ENCODE measurements at regions not wholly inside any gene's neighbourhood (a gene's known extent, or its start where the extent isn't known, plus 50 kb on each side); places are given as distances from the start of the nearest gene placed in this dataset.

DNA sequence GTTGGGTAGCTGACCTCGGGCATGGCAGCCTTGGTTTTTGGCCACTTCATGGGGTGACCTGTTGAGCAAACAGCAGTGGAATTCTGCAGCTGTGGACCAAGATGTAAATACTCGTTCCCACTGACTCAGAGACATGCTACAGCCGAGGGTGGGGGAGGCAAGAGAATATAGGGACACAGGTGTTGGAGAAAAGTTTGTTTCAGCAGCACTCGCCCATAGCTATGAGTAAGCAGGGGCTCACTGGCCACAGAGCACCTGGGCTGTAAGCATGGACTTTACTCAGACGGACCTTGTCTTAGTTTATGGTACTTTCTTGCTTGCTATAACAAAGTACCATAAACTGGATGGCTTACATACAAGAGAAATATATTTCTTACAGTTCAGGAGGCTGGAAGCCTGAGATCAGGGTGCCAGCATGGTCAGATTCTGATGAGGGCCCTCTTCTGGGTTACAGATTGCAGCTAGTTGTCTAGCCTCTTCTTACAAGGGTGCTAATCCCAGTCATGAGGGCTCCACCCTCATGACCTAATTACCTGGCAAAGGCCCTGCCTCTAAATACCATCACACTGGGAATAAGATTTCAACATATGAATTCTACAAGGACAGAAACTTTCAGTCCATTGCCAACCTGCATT lies 437.2 kb upstream of the DAB1 start:
- no peak for DNase-seq
- Mint-ChIP-seq H3K27me3 (ENCODE audit: low read depth, poor library complexity) (no peaks in the 10 kb centered on the region), H3K27ac (no peak overlapping the region), H3K9me3 (no peaks in the 10 kb centered on the region), H3K4me1 (no peaks in the 10 kb centered on the region), H3K4me3 (no peak overlapping the region), H3K36me3 (ENCODE audit: low read depth) (no peaks in the 10 kb centered on the region)
- TF ChIP-seq, protein P1, sequence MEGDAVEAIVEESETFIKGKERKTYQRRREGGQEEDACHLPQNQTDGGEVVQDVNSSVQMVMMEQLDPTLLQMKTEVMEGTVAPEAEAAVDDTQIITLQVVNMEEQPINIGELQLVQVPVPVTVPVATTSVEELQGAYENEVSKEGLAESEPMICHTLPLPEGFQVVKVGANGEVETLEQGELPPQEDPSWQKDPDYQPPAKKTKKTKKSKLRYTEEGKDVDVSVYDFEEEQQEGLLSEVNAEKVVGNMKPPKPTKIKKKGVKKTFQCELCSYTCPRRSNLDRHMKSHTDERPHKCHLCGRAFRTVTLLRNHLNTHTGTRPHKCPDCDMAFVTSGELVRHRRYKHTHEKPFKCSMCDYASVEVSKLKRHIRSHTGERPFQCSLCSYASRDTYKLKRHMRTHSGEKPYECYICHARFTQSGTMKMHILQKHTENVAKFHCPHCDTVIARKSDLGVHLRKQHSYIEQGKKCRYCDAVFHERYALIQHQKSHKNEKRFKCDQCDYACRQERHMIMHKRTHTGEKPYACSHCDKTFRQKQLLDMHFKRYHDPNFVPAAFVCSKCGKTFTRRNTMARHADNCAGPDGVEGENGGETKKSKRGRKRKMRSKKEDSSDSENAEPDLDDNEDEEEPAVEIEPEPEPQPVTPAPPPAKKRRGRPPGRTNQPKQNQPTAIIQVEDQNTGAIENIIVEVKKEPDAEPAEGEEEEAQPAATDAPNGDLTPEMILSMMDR (IDR thresholded peaks at IDR 0.05): no peak

DNA sequence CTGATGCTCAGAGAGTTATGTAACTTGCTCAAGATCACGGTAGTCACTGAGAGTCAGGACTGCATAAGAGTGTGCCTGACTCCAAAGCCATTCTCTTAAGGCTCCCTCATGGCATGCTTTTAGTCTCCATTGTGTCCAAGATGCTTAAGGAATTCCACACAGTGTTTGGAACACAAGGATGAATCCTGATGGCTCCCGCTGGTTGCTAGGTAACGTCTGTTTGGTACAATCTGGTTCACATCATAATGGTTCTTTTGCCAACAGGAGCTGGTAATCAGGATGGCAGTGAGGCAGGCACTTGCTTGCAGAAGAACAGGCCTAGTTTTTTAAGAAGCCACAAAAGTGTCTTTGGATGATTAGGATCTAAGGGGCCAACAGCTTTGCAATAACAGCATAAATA lies 436.5 kb upstream of the DAB1 start:
- DNase-seq: no peak
- TF ChIP-seq, protein P1 (IDR thresholded peaks at IDR 0.05): no peak
- no peaks in the 10 kb centered on the region for H3K36me3 Mint-ChIP-seq (ENCODE audit: low read depth)
- H3K27ac Mint-ChIP-seq: no peak overlapping the region
- no peak overlapping the region for H3K4me3 Mint-ChIP-seq
- no peaks in the 10 kb centered on the region for H3K4me1 Mint-ChIP-seq
- no peaks in the 10 kb centered on the region for H3K9me3 Mint-ChIP-seq
- peaks cover 2% of the 10 kb centered on the region for H3K27me3 Mint-ChIP-seq (ENCODE audit: low read depth, poor library complexity)

DNA sequence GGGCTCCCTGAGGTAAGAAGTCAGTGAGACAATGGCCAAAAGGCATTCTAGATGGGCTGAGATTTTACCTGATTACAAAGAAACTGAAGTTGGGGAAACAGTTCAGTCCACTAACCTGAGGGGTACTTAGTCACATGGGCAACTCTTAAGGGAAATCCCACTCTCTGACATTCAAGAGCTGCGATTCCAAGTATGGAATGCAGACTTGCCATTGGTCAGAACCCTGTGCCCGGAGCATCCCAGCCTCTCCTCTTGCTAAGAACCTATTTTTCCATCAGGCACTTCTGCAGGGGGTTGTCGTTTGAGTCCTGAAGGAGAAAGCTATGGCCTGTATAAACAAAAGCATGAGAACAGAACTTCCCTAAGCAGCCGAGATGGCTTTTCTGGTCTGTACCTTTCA lies 434.9 kb upstream of the DAB1 start:
- Mint-ChIP-seq H3K9me3 (no peaks in the 10 kb centered on the region), H3K4me3 (no peak overlapping the region), H3K4me1 (no peaks in the 10 kb centered on the region), H3K36me3 (ENCODE audit: low read depth) (no peaks in the 10 kb centered on the region), H3K27me3 (ENCODE audit: low read depth, poor library complexity) (peaks cover 3% of the 10 kb centered on the region), H3K27ac (no peak overlapping the region)
- TF ChIP-seq, protein P1 (IDR thresholded peaks at IDR 0.05): no peak
- DNase-seq: no peak

DNA sequence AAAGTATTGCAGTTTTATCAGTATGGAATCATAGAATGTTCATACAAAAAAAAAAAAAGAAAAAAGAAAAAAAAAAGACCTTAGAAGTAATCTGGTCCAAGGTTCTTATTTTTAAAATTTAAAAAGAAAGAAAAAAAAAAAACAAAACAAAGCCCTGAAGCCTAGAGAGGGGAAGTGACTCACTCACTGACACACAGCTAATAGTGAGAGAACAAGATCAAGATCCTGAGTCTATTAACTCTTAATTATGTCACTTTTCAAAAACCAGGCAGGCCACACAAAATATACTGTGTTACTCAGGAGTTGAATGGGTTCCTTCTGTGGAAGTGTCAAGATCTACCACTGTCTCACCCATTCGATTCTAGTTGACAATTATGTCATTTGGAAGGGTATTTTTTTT lies 433.9 kb upstream of the DAB1 start:
- H3K27me3 Mint-ChIP-seq (ENCODE audit: low read depth, poor library complexity): peaks cover 3% of the 10 kb centered on the region
- no peak overlapping the region for H3K27ac Mint-ChIP-seq
- no peaks in the 10 kb centered on the region for H3K4me1 Mint-ChIP-seq
- TF ChIP-seq, protein P1 (IDR thresholded peaks at IDR 0.05): no peak
- H3K36me3 Mint-ChIP-seq (ENCODE audit: low read depth): no peaks in the 10 kb centered on the region
- no peak for DNase-seq
- no peak overlapping the region for H3K4me3 Mint-ChIP-seq
- no peaks in the 10 kb centered on the region for H3K9me3 Mint-ChIP-seq

DNA sequence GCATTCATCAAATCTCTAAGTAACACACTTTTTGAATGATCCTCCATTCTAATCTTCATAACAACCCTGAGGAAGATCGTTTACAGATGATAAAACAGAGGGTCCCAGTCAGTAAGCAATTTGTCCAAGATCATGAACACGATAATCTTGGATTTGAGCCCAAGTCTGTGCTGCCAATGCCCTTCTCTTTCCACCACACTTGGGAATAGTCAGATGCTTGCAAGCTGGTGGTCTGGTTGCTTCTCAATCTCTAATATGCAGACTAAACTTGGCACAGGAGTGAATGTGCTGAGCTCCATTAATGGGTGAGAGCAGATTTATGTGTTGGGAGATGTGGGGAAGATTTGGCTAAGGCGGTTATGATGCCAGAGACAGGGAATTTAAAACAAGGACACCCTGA lies 430.6 kb upstream of the DAB1 start:
- DNase-seq: no peak
- H3K36me3 Mint-ChIP-seq (ENCODE audit: low read depth): no peaks in the 10 kb centered on the region
- no peaks in the 10 kb centered on the region for H3K4me1 Mint-ChIP-seq
- H3K4me3 Mint-ChIP-seq: no peak overlapping the region
- no peaks in the 10 kb centered on the region for H3K9me3 Mint-ChIP-seq
- H3K27ac Mint-ChIP-seq: no peak overlapping the region
- TF ChIP-seq, protein P1 (IDR thresholded peaks at IDR 0.05): no peak
- H3K27me3 Mint-ChIP-seq (ENCODE audit: low read depth, poor library complexity): peaks cover 8% of the 10 kb centered on the region

DNA sequence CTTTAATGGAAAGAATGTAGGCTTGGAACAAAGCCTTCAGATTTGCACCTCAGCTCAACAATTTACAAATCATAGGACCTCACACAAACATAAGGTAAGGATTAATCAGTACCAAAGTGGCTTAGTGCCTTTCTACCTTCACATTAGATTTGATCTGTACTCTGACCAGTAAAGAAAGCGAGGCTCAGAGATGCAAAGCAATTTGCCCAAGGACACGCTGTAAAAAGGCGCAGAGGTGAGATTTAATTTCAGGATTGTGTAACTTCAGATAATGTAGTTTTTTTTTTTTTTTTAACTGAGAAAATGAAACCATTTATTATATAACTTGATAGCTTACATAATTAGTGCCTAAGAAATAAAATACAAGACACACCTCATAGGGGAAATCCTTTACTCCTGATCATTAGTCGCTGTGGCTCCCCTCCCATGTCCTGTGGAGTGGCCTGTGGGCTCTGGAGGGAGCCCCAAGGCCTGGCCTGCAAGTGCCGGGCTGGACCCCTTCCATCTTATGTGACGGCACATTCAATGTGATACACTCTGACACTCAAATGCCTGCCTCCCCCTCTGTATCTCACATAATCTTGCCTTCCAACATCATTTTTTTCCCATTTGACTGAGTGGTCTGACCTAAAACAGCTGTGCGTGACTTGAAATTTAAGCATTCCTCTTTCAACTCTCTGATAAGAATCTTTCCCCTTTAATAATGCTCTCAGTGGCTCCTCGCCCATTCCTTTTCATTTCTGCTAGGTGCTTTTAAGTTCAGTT lies 426.5 kb upstream of the DAB1 start:
- peaks cover 11% of the 10 kb centered on the region for H3K27me3 Mint-ChIP-seq (ENCODE audit: low read depth, poor library complexity)
- no peak for DNase-seq
- no peaks in the 10 kb centered on the region for H3K4me1 Mint-ChIP-seq
- TF ChIP-seq, protein P1 (IDR thresholded peaks at IDR 0.05): no peak
- no peaks in the 10 kb centered on the region for H3K36me3 Mint-ChIP-seq (ENCODE audit: low read depth)
- no peak overlapping the region for H3K27ac Mint-ChIP-seq
- no peak overlapping the region for H3K4me3 Mint-ChIP-seq
- no peaks in the 10 kb centered on the region for H3K9me3 Mint-ChIP-seq

Measured in nephron progenitor cell (in vitro differentiated cells).